OCI-LY7 (cell line): ENCODE measurements at regions not wholly inside any gene's neighbourhood (a gene's known extent, or its start where the extent isn't known, plus 50 kb on each side); places are given as distances from the start of the nearest gene placed in this dataset.

Experiments used
- BruUV-seq: library from RNA; stranded (reverse); fragments of 400-500 nt; replicated peaks from 2 replicates; lab custom pipeline; 2021; lab: Mats Ljungman, UMichigan
- CTCF ChIA-PET: fragments of 300-600 bp; sonication (Branson Sonifier 250); formaldehyde crosslinking; loops from one replicate; lab custom pipeline; 2022; ENCODE audit warnings: antibody characterized with exemption; ENCODE audit not compliant: unreplicated experiment; lab: Charles Lee
- POLR2A ChIA-PET: fragments of 300-600 bp; sonication (Branson Sonifier 250); formaldehyde crosslinking; loops from one replicate; lab custom pipeline; 2022; ENCODE audit warnings: antibody characterized with exemption; lab: Charles Lee
- DNase-seq: peaks from one replicate; pipeline ENCODE4 v3.0.0-alpha.2; 2015; ENCODE audit warnings: low spot score
- H2AFZ ChIP-seq: fragments of 200-600 bp; sonication (generic), shearing (Covaris generic); 2 replicates; pipeline ENCODE4 v1.6.1; 2014; ENCODE audit warnings: mild to moderate bottlenecking, antibody characterized with exemption, low read length, moderate library complexity
- H3K27ac ChIP-seq: fragments of 200-600 bp; sonication (generic); 2 replicates; pipeline ENCODE4 v1.5.1; 2014; ENCODE audit warnings: mixed run types, low read depth, mild to moderate bottlenecking, moderate library complexity, low read length, inconsistent platforms; ENCODE audit not compliant: poor library complexity, severe bottlenecking
- H3K36me3 ChIP-seq: fragments of 200-600 bp; sonication (generic); 2 replicates; pipeline ENCODE4 v1.6.1; 2014; ENCODE audit warnings: mild to moderate bottlenecking, antibody characterized with exemption, low read length, moderate library complexity, mixed read lengths; ENCODE audit not compliant: insufficient read depth
- H3K4me1 ChIP-seq: fragments of 200-600 bp; sonication (generic); 2 replicates; pipeline ENCODE4 v1.5.1; 2014; ENCODE audit warnings: mild to moderate bottlenecking, low read length; ENCODE audit not compliant: insufficient read depth, poor library complexity, severe bottlenecking
- H3K4me2 ChIP-seq: fragments of 200-600 bp; sonication (generic); 2 replicates; pipeline ENCODE4 v1.6.1; 2014; ENCODE audit warnings: mild to moderate bottlenecking, low read length
- H3K4me3 ChIP-seq: fragments of 200-600 bp; sonication (generic); 2 replicates; pipeline ENCODE4 v1.5.1; 2014; ENCODE audit warnings: mild to moderate bottlenecking, low read depth, low read length; ENCODE audit not compliant: poor library complexity, severe bottlenecking
- H3K79me2 ChIP-seq: fragments of 200-600 bp; sonication (generic); 2 replicates; pipeline ENCODE4 v1.6.1; 2016; ENCODE audit warnings: low read depth, mild to moderate bottlenecking, low read length, moderate library complexity, mixed read lengths; ENCODE audit not compliant: insufficient read depth
- H3K9me2 ChIP-seq: fragments of 200-600 bp; sonication (generic); 2 replicates; pipeline ENCODE4 v1.6.1; 2016; ENCODE audit warnings: mild to moderate bottlenecking, low read length, mixed read lengths; ENCODE audit not compliant: insufficient read depth
- H3K9me3 ChIP-seq: fragments of 200-600 bp; sonication (generic); 2 replicates; pipeline ENCODE4 v1.6.1; 2014; ENCODE audit warnings: mild to moderate bottlenecking, mixed run types, low read length, mixed read lengths
- H4K20me1 ChIP-seq: fragments of 200-600 bp; sonication (generic); 2 replicates; pipeline ENCODE4 v1.6.1; 2014; ENCODE audit warnings: mild to moderate bottlenecking, antibody characterized with exemption, low read length, moderate library complexity, mixed read lengths; ENCODE audit not compliant: insufficient read depth
- EZH2phosphoT487 ChIP-seq: fragments of 200-600 bp; sonication (generic); IDR thresholded peaks from 2 replicates; pipeline ENCODE4 v1.6.1; 2018; ENCODE audit warnings: low read depth, borderline replicate concordance, mild to moderate bottlenecking, mixed run types, antibody characterized with exemption, low read length, moderate library complexity, mixed read lengths
- intact Hi-C: fragments of 100-400 bp; cut with micrococcal nuclease; formaldehyde crosslinking; loops from one replicate; pipeline ENCODE4 v1.10.0; 2022; ENCODE audit not compliant: unreplicated experiment
- TF ChIP-seq, protein P1 (sequence below): fragments of 200-600 bp; sonication (generic); conservative IDR thresholded peaks from 2 replicates; pipeline ENCODE4 v1.5.1; 2014; ENCODE audit warnings: mild to moderate bottlenecking, antibody characterized with exemption, low read length, moderate library complexity, mixed read lengths

GRCh38 chr14:48672506-48672905 is 913.7 kb downstream of the RPS29 start:
- ChIA-PET CTCF (no interaction called here), POLR2A (no interaction called here)
- no TSS peak for BruUV-seq
- Histone ChIP-seq H3K9me2 (no peaks in the 10 kb centered on the region), H3K27ac (no peak overlapping the region), H2AFZ (no peak overlapping the region), H3K79me2 (no peaks in the 10 kb centered on the region), H3K4me3 (no peak overlapping the region), H3K4me2 (no peak overlapping the region), H3K9me3 (no peaks in the 10 kb centered on the region), H3K36me3 (no peaks in the 10 kb centered on the region), H4K20me1 (no peaks in the 10 kb centered on the region), H3K4me1 (no peaks in the 10 kb centered on the region)
- intact Hi-C loops, result no loop called here
- no peak for DNase-seq
- TF ChIP-seq EZH2phosphoT487, result no peak
- TF ChIP-seq, protein P1, sequence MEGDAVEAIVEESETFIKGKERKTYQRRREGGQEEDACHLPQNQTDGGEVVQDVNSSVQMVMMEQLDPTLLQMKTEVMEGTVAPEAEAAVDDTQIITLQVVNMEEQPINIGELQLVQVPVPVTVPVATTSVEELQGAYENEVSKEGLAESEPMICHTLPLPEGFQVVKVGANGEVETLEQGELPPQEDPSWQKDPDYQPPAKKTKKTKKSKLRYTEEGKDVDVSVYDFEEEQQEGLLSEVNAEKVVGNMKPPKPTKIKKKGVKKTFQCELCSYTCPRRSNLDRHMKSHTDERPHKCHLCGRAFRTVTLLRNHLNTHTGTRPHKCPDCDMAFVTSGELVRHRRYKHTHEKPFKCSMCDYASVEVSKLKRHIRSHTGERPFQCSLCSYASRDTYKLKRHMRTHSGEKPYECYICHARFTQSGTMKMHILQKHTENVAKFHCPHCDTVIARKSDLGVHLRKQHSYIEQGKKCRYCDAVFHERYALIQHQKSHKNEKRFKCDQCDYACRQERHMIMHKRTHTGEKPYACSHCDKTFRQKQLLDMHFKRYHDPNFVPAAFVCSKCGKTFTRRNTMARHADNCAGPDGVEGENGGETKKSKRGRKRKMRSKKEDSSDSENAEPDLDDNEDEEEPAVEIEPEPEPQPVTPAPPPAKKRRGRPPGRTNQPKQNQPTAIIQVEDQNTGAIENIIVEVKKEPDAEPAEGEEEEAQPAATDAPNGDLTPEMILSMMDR, result no peak

- Histone ChIP-seq H3K79me2 (no peaks in the 10 kb centered on the region), H3K4me2 (no peak overlapping the region), H3K36me3 (no peaks in the 10 kb centered on the region), H2AFZ (no peak overlapping the region), H3K27ac (no peak overlapping the region), H3K4me1 (no peaks in the 10 kb centered on the region), H3K9me2 (no peaks in the 10 kb centered on the region), H3K4me3 (no peak overlapping the region), H4K20me1 (no peaks in the 10 kb centered on the region), H3K9me3 (no peaks in the 10 kb centered on the region)
- intact Hi-C loops, result no loop called here
- CTCF ChIA-PET, result no interaction called here
- POLR2A ChIA-PET, result interaction anchor here (0.5 kb wide), 1 partner anchor 1233 kb away, joined by 3 read pairs; no protein-coding TSS in a partner anchor
- DNase-seq, result no peak
- BruUV-seq, result no TSS peak
- no peak for TF ChIP-seq EZH2phosphoT487
- TF ChIP-seq, protein P1, result no peak
Observed at GRCh38 chr14:48670939-48671338, 915.2 kb downstream of the RPS29 start.

GRCh38 chr14:48665077-48665784 is 920.9 kb downstream of the RPS29 start:
- Histone ChIP-seq H3K36me3 (no peaks in the 10 kb centered on the region), H3K79me2 (no peaks in the 10 kb centered on the region), H4K20me1 (no peaks in the 10 kb centered on the region), H3K4me1 (no peaks in the 10 kb centered on the region), H2AFZ (no peak overlapping the region), H3K4me3 (no peak overlapping the region), H3K27ac (no peak overlapping the region), H3K9me3 (no peaks in the 10 kb centered on the region), H3K4me2 (no peak overlapping the region), H3K9me2 (no peaks in the 10 kb centered on the region)
- TF ChIP-seq EZH2phosphoT487, result no peak
- TF ChIP-seq, protein P1, result no peak
- BruUV-seq, result no TSS peak
- ChIA-PET CTCF (no interaction called here), POLR2A (no interaction called here)
- no peak for DNase-seq
- intact Hi-C loops, result no loop called here
